HepG2 (cell line): ENCODE measurements at regions not wholly inside any gene's neighbourhood (a gene's known extent, or its start where the extent isn't known, plus 50 kb on each side); places are given as distances from the start of the nearest gene placed in this dataset.
A peak's percentile ranks its signal among the peaks of the same experiment; 100 is the strongest.

ENCODE experiments used
- ATAC-seq: fragments of 200-7000 bp; cut with Tn5 transposase; 3 replicates; pipeline ENCODE4 v1.9.1; 2020; ENCODE audit warnings: mild to moderate bottlenecking, moderate library complexity
- BruUV-seq: library from RNA; stranded (reverse); fragments of 400-500 nt; replicated peaks from 2 replicates; lab custom pipeline; 2021; lab: Mats Ljungman, UMichigan
- CTCF ChIA-PET: fragments of 300-600 bp; formaldehyde crosslinking; extraction: SDS; loops from one replicate; lab custom pipeline; 2021; ENCODE audit warnings: low total read pairs, inconsistent platforms, low intra/inter-chr PET ratio; lab: Yijun Ruan, JAX
- POLR2A ChIA-PET: fragments of 350-600 bp; sonication (Branson Sonifier 250); formaldehyde crosslinking; loops from one replicate; lab custom pipeline; 2020; ENCODE audit warnings: antibody characterized with exemption, inconsistent platforms; lab: Yijun Ruan, JAX
- DNase-seq: peaks from one replicate; pipeline ENCODE4 v3.0.0-alpha.2; 2015; ENCODE audit warnings: low spot score
- FAIRE-seq: peaks from 3 replicates; lab custom pipeline; 2011; peaks lifted over from hg19 to GRCh38; lab: Jason Lieb, UNC
- H2AFZ ChIP-seq: one replicate; pipeline ENCODE4 v1.6.1; 2011; ENCODE audit warnings: low read length, inconsistent platforms
- H3K27ac ChIP-seq: fragments of 300-600 bp; 3 replicates; pipeline ENCODE4 v1.8.0; 2011; ENCODE audit warnings: mixed run types, mild to moderate bottlenecking, mixed read lengths, low read length, inconsistent platforms; ENCODE audit not compliant: insufficient read depth; ENCODE audit errors: extremely low read length
- H3K27me3 ChIP-seq, 2 experiments: fragments of 200-600 bp in 1 of 2; 2 replicates in 1 of 2; 3 replicates in 1 of 2; pipeline versions ENCODE4 v1.6.0 to v1.8.0; 2011; ENCODE audit warnings: low read length in 2 of 2, mild to moderate bottlenecking in 2 of 2, moderate library complexity in 2 of 2, inconsistent platforms in 1 of 2; ENCODE audit not compliant: insufficient read depth in 2 of 2, control insufficient read depth in 1 of 2
- H3K36me3 ChIP-seq, 2 experiments: fragments of 200-600 bp in 1 of 2; replicated peaks in 1 of 2; 2 replicates in 1 of 2; 3 replicates in 1 of 2; pipeline versions ENCODE4 v1.5.1 to v1.8.0; 2011; ENCODE audit warnings: low read length in 2 of 2, inconsistent platforms in 1 of 2; ENCODE audit not compliant: insufficient read depth in 2 of 2, control insufficient read depth in 1 of 2
- H3K4me1 ChIP-seq: 2 replicates; pipeline ENCODE4 v1.5.1; 2012; ENCODE audit warnings: low read length, inconsistent platforms; ENCODE audit not compliant: insufficient read depth
- H3K4me2 ChIP-seq: 2 replicates; pipeline ENCODE4 v1.6.0; 2011; ENCODE audit warnings: low read depth, low read length, inconsistent platforms
- H3K4me3 ChIP-seq, 3 experiments: fragments of 200-600 bp in 1 of 3; sonication (generic), shearing (Covaris generic) in 1 of 3; replicated peaks in 1 of 3; 2 replicates each; pipeline ENCODE4 v1.5.1; 2011 to 2016; ENCODE audit warnings: low read length in 3 of 3, inconsistent platforms in 2 of 3, low read depth in 2 of 3, mild to moderate bottlenecking in 2 of 3, control low read depth in 1 of 3, mixed read lengths in 1 of 3; ENCODE audit not compliant: insufficient read depth in 1 of 3
- H3K79me2 ChIP-seq: one replicate; pipeline ENCODE4 v1.6.1; 2011; ENCODE audit warnings: low read length, inconsistent platforms; ENCODE audit not compliant: insufficient read depth
- H3K9ac ChIP-seq: 2 replicates; pipeline ENCODE4 v1.6.0; 2011; ENCODE audit warnings: mild to moderate bottlenecking, low read depth, low read length, inconsistent platforms; ENCODE audit not compliant: insufficient read depth
- H3K9me3 ChIP-seq: 2 replicates; pipeline ENCODE4 v1.5.1; 2012; ENCODE audit warnings: mild to moderate bottlenecking, low read length
- H4K20me1 ChIP-seq: 2 replicates; pipeline ENCODE4 v1.6.0; 2011; ENCODE audit warnings: inconsistent platforms, mild to moderate bottlenecking, low read length, moderate library complexity; ENCODE audit not compliant: insufficient read depth
- IKZF4 ChIP-seq: sonication (generic); formaldehyde crosslinking; IDR thresholded peaks from 2 replicates; pipeline ENCODE4 v1.5.1; 2020; ENCODE audit warnings: borderline replicate concordance, mild to moderate bottlenecking, low read depth, missing genetic modification reagents; ENCODE audit errors: not compliant biosample characterization
- KAT8 ChIP-seq: IDR thresholded peaks from 2 replicates; pipeline ENCODE4 v1.6.1; 2016; ENCODE audit warnings: missing genetic modification reagents, missing compliant biosample characterization
- MED13 ChIP-seq: sonication (generic); formaldehyde crosslinking; IDR thresholded peaks from 2 replicates; pipeline ENCODE4 v1.5.0; 2020; ENCODE audit warnings: missing genetic modification reagents
- NFYB ChIP-seq: sonication (generic); formaldehyde crosslinking; IDR thresholded peaks from 2 replicates; pipeline ENCODE4 v1.4.0; 2020; ENCODE audit warnings: missing genetic modification reagents
- POLR2AphosphoS2 ChIP-seq: IDR thresholded peaks from 2 replicates; pipeline ENCODE4 v1.6.1; 2011; ENCODE audit warnings: low read depth, low read length, improper control_type of control experiment
- ZNF549 ChIP-seq: sonication (generic); formaldehyde crosslinking; IDR thresholded peaks from 2 replicates; pipeline ENCODE4 v1.5.0; 2020; ENCODE audit warnings: missing genetic modification reagents
- WGBS: methylation state at CpG from one replicate; pipeline ENCODE4 v1.1.6; 2017; ENCODE audit warnings: low lambda C conversion rate; 5-methylcytosine and 5-hydroxymethylcytosine counted together
- in situ Hi-C: cut with HindIII; loops from 2 replicates; pipeline ENCODE4 v1.10.0; 2017; ENCODE audit warnings: low pct_unique_long_range_greater_than_20kb; ENCODE audit not compliant: extremely low pct_ligation_motif_present
- intact Hi-C: fragments of 100-400 bp; cut with micrococcal nuclease; formaldehyde crosslinking; loops from one replicate; pipeline ENCODE4 v1.10.0; 2022; ENCODE audit not compliant: unreplicated experiment
- TF ChIP-seq, protein P1 (sequence below): sonication (generic); formaldehyde crosslinking; IDR thresholded peaks from 2 replicates; pipeline ENCODE4 v1.5.0; 2020; ENCODE audit warnings: mild to moderate bottlenecking, missing genetic modification reagents
- TF ChIP-seq, protein P2 (sequence below): fragments of 450-650 bp; IDR thresholded peaks from 2 replicates; pipeline ENCODE4 v1.6.1; 2016
- TF ChIP-seq, protein P3 (sequence below): sonication (generic); formaldehyde crosslinking; IDR thresholded peaks from 2 replicates; pipeline ENCODE4 v1.4.0; 2020; ENCODE audit warnings: missing genetic modification reagents, borderline replicate concordance

DNA sequence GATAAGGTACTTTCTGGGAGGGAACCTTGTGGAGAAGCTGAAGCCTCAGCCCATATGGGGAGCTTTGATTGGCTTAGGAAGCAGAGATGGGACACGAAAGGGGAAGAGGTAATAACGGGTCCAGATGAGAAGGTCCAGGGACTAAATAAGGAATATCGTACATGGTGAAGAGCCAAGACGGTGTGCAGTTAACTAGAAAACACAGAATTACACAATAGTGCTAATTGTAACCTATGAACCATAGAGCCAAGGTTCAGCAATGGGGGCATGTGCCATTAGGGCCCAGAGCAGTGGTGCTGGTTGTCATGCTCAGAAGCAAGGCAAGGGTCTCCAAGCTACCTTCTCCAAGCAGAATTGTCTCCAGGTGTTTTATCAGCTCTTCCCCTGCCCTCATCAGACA lies 106.1 kb downstream of the IRS2 start:
- Histone ChIP-seq H3K4me3 (no peak overlapping the region), H3K27ac (no peak overlapping the region), H3K4me2 (no peak overlapping the region), H2AFZ (no peak overlapping the region), H3K36me3 (no peaks in the 10 kb centered on the region), H3K4me1 (no peaks in the 10 kb centered on the region), H4K20me1 (no peaks in the 10 kb centered on the region), H3K9me3 (no peaks in the 10 kb centered on the region), H3K9ac (no peak overlapping the region), H3K79me2 (no peaks in the 10 kb centered on the region), H3K27me3 (peaks cover 0 to 7% of the 10 kb centered on the region in 2 experiments; a peak in 2 of 5 replicates)
- no TSS peak for BruUV-seq
- no peak for DNase-seq
- TF ChIP-seq NFYB (CRISPR knock-in tag) (no peak), MED13 (CRISPR knock-in tag) (no peak), IKZF4 (no peak)
- TF ChIP-seq, protein P1, sequence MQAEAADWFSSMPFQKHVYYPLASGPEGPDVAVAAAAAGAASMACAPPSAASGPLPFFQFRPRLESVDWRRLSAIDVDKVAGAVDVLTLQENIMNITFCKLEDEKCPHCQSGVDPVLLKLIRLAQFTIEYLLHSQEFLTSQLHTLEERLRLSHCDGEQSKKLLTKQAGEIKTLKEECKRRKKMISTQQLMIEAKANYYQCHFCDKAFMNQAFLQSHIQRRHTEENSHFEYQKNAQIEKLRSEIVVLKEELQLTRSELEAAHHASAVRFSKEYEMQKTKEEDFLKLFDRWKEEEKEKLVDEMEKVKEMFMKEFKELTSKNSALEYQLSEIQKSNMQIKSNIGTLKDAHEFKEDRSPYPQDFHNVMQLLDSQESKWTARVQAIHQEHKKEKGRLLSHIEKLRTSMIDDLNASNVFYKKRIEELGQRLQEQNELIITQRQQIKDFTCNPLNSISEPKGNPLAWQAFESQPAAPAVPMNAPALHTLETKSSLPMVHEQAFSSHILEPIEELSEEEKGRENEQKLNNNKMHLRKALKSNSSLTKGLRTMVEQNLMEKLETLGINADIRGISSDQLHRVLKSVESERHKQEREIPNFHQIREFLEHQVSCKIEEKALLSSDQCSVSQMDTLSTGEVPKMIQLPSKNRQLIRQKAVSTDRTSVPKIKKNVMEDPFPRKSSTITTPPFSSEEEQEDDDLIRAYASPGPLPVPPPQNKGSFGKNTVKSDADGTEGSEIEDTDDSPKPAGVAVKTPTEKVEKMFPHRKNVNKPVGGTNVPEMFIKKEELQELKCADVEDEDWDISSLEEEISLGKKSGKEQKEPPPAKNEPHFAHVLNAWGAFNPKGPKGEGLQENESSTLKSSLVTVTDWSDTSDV (CRISPR knock-in tag) = no peak
- 12% methylated on average over 4 of the region's 4 CpGs for WGBS
- intact Hi-C loops (no loop called here), in situ Hi-C loops (no loop called here)
- CTCF ChIA-PET = no interaction called here
- ATAC-seq = no peak
- POLR2A ChIA-PET = no interaction called here
- no peak for FAIRE-seq

DNA sequence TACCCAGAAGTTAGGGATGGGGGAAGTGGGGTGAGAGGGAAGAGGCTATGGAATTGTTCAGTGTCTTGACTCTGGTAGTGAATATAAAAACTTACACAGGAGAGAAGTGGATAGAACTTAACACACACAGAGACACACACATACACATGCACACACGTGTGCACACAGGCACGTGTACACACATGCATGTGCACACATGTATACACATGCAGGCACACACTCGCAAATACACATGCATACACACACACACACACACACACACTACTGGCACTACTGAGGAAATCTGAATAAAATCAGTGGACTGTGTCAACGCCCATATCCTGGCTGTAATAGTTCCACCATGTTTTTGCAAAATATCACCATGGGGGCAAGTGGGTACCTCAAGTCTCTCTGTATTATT lies 107.9 kb downstream of the IRS2 start:
- FAIRE-seq = no peak
- 0% methylated on average over 2 of the region's 4 CpGs for WGBS
- no peak overlapping the region for H3K27ac ChIP-seq
- H3K4me1 ChIP-seq = no peaks in the 10 kb centered on the region
- H4K20me1 ChIP-seq = no peaks in the 10 kb centered on the region
- TF ChIP-seq, protein P2, sequence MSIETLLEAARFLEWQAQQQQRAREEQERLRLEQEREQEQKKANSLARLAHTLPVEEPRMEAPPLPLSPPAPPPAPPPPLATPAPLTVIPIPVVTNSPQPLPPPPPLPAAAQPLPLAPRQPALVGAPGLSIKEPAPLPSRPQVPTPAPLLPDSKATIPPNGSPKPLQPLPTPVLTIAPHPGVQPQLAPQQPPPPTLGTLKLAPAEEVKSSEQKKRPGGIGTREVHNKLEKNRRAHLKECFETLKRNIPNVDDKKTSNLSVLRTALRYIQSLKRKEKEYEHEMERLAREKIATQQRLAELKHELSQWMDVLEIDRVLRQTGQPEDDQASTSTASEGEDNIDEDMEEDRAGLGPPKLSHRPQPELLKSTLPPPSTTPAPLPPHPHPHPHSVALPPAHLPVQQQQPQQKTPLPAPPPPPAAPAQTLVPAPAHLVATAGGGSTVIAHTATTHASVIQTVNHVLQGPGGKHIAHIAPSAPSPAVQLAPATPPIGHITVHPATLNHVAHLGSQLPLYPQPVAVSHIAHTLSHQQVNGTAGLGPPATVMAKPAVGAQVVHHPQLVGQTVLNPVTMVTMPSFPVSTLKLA = peak; percentile 86
- TF ChIP-seq, protein P3, sequence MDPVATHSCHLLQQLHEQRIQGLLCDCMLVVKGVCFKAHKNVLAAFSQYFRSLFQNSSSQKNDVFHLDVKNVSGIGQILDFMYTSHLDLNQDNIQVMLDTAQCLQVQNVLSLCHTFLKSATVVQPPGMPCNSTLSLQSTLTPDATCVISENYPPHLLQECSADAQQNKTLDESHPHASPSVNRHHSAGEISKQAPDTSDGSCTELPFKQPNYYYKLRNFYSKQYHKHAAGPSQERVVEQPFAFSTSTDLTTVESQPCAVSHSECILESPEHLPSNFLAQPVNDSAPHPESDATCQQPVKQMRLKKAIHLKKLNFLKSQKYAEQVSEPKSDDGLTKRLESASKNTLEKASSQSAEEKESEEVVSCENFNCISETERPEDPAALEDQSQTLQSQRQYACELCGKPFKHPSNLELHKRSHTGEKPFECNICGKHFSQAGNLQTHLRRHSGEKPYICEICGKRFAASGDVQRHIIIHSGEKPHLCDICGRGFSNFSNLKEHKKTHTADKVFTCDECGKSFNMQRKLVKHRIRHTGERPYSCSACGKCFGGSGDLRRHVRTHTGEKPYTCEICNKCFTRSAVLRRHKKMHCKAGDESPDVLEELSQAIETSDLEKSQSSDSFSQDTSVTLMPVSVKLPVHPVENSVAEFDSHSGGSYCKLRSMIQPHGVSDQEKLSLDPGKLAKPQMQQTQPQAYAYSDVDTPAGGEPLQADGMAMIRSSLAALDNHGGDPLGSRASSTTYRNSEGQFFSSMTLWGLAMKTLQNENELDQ (CRISPR knock-in tag) = no peak
- TF ChIP-seq KAT8 (CRISPR knock-in tag) (no peak), POLR2AphosphoS2 (no peak), ZNF549 (CRISPR knock-in tag) (no peak)
- H3K36me3 ChIP-seq = no peaks in the 10 kb centered on the region
- intact Hi-C loops = no loop called here
- H3K9me3 ChIP-seq = no peaks in the 10 kb centered on the region
- no peaks in the 10 kb centered on the region for H3K79me2 ChIP-seq
- in situ Hi-C loops = no loop called here
- POLR2A ChIA-PET = no interaction called here
- CTCF ChIA-PET = no interaction called here
- H3K4me3 ChIP-seq = no peak overlapping the region
- DNase-seq = no peak
- no peak for ATAC-seq
- BruUV-seq = no TSS peak
- H3K4me2 ChIP-seq = no peak overlapping the region
- H2AFZ ChIP-seq = no peak overlapping the region
- H3K9ac ChIP-seq = no peak overlapping the region
- 0 out of 5 replicates have a peak, but pooled peaks cover 0 to 2% of the 10 kb centered on the region in 2 experiments for H3K27me3 ChIP-seq
